Neural progenitor cell (in vitro differentiated cells): ENCODE measurements at regions not wholly inside any gene's neighbourhood (a gene's known extent, or its start where the extent isn't known, plus 50 kb on each side); places are given as distances from the start of the nearest gene placed in this dataset.
A peak's percentile ranks its signal among the peaks of the same experiment; 100 is the strongest.

Experiments used
- DNase-seq: peaks from one replicate; pipeline ENCODE4 v3.0.0-alpha.2; 2016; ENCODE audit warnings: low spot score
- H2AFZ ChIP-seq: fragments of 200-600 bp; sonication (generic); replicated peaks from 2 replicates; pipeline ENCODE4 v1.6.1; 2016; ENCODE audit warnings: antibody characterized with exemption
- H3F3A ChIP-seq: fragments of 200-600 bp; sonication (generic); 2 replicates; pipeline ENCODE4 v1.6.1; 2016; ENCODE audit warnings: antibody characterized with exemption, low read depth
- H3K27ac ChIP-seq: fragments of 200-600 bp; sonication (generic); 2 replicates; pipeline ENCODE4 v1.5.1; 2016; ENCODE audit warnings: mild to moderate bottlenecking
- H3K27me3 ChIP-seq: fragments of 200-600 bp; sonication (generic); 2 replicates; pipeline ENCODE4 v1.6.1; 2016; ENCODE audit warnings: mild to moderate bottlenecking, moderate library complexity
- H3K36me3 ChIP-seq: fragments of 200-600 bp; sonication (generic); 2 replicates; pipeline ENCODE4 v1.5.1; 2016
- H3K4me1 ChIP-seq: fragments of 200-600 bp; sonication (generic); 2 replicates; pipeline ENCODE4 v1.6.1; 2016; ENCODE audit warnings: mixed run types
- H3K4me2 ChIP-seq: fragments of 200-600 bp; sonication (generic); 2 replicates; pipeline ENCODE4 v1.6.1; 2016
- H3K4me3 ChIP-seq: fragments of 200-600 bp; sonication (generic); 2 replicates; pipeline ENCODE4 v1.5.1; 2016
- H3K79me2 ChIP-seq: fragments of 200-600 bp; sonication (generic); 2 replicates; pipeline ENCODE4 v1.6.1; 2016; ENCODE audit warnings: low read depth
- H3K9ac ChIP-seq: fragments of 200-600 bp; sonication (generic); 2 replicates; pipeline ENCODE4 v1.6.1; 2016
- H3K9me3 ChIP-seq: fragments of 200-600 bp; sonication (generic); 2 replicates; pipeline ENCODE4 v1.5.1; 2016; ENCODE audit warnings: low read depth
- H4K20me1 ChIP-seq: fragments of 200-600 bp; sonication (generic); 2 replicates; pipeline ENCODE4 v1.6.1; 2016; ENCODE audit warnings: low read depth
- H3K27ac Mint-ChIP-seq: 3 replicates; pipeline ENCODE4 v1.8.0; 2021; ENCODE audit warnings: mixed read lengths
- H3K27me3 Mint-ChIP-seq: 2 replicates; pipeline ENCODE4 v1.8.0; 2022; ENCODE audit warnings: low read depth, mild to moderate bottlenecking, inconsistent platforms, moderate library complexity, mixed read lengths; ENCODE audit not compliant: insufficient read depth
- H3K36me3 Mint-ChIP-seq: 3 replicates; pipeline ENCODE4 v1.8.0; 2021; ENCODE audit warnings: mixed read lengths
- H3K4me1 Mint-ChIP-seq: 3 replicates; pipeline ENCODE4 v1.8.0; 2021; ENCODE audit warnings: mixed read lengths
- H3K4me3 Mint-ChIP-seq: 3 replicates; pipeline ENCODE4 v1.8.0; 2021; ENCODE audit warnings: mild to moderate bottlenecking, moderate library complexity, mixed read lengths
- H3K9me3 Mint-ChIP-seq: 3 replicates; pipeline ENCODE4 v1.8.0; 2020; ENCODE audit warnings: mixed read lengths
- CTCF ChIP-seq: fragments of 200-600 bp; sonication (generic); IDR thresholded peaks from 2 replicates; pipeline ENCODE4 v1.5.1; 2017; ENCODE audit warnings: antibody characterized with exemption, mild to moderate bottlenecking
- EZH2 ChIP-seq: fragments of 200-600 bp; sonication (generic); IDR thresholded peaks from 2 replicates; pipeline ENCODE4 v1.6.1; 2017; ENCODE audit warnings: antibody characterized with exemption, mild to moderate bottlenecking, moderate library complexity
- EZH2phosphoT487 ChIP-seq: fragments of 200-600 bp; sonication (generic); IDR thresholded peaks from 2 replicates; pipeline ENCODE4 v1.6.1; 2017; ENCODE audit warnings: antibody characterized with exemption

GRCh38 chr4:133668061-133668851, 519.2 kb downstream of the PCDH10 start:
- peak; percentile 62 for DNase-seq
- H2AFZ ChIP-seq = peak overlapping the region; percentile 67
- H4K20me1 ChIP-seq = no peaks in the 10 kb centered on the region

GRCh38 chr4:133647206-133647605, 498.1 kb downstream of the PCDH10 start:
- peaks cover 6% of the 10 kb centered on the region for H3K9me3 Mint-ChIP-seq
- no peak overlapping the region for H3K9ac ChIP-seq
- H3K4me3 Mint-ChIP-seq = no peak overlapping the region
- H3K36me3 ChIP-seq = no peaks in the 10 kb centered on the region
- no peaks in the 10 kb centered on the region for H3K36me3 Mint-ChIP-seq
- H3K27ac Mint-ChIP-seq = no peak overlapping the region
- H3K27me3 Mint-ChIP-seq = no peaks in the 10 kb centered on the region
- H3K4me2 ChIP-seq = no peak overlapping the region
- H3K9me3 ChIP-seq = no peaks in the 10 kb centered on the region
- H3K4me3 ChIP-seq = no peak overlapping the region
- peaks cover 4% of the 10 kb centered on the region for H3F3A ChIP-seq
- no peaks in the 10 kb centered on the region for H3K27me3 ChIP-seq
- H3K4me1 Mint-ChIP-seq = peaks cover 17% of the 10 kb centered on the region
- H2AFZ ChIP-seq = no peak overlapping the region
- H3K27ac ChIP-seq = no peak overlapping the region
- no peaks in the 10 kb centered on the region for H4K20me1 ChIP-seq
- H3K4me1 ChIP-seq = peaks cover 19% of the 10 kb centered on the region
- no peak for DNase-seq
- H3K79me2 ChIP-seq = no peaks in the 10 kb centered on the region
- TF ChIP-seq EZH2 (no peak), CTCF (no peak), EZH2phosphoT487 (no peak)

More at GRCh38 chr4:133668061-133668851, 519.2 kb downstream of the PCDH10 start:
- Histone ChIP-seq H3K4me1 (peaks cover 7% of the 10 kb centered on the region), H3K9me3 (no peaks in the 10 kb centered on the region), H3F3A (no peaks in the 10 kb centered on the region), H3K9ac (no peak overlapping the region), H3K4me3 (no peak overlapping the region), H3K27me3 (no peaks in the 10 kb centered on the region), H3K4me2 (no peak overlapping the region), H3K79me2 (no peaks in the 10 kb centered on the region), H3K36me3 (no peaks in the 10 kb centered on the region), H3K27ac (peak overlapping the region; percentile 31)
- Mint-ChIP-seq H3K4me1 (peaks cover 12% of the 10 kb centered on the region), H3K27ac (peak overlapping the region; percentile 63), H3K4me3 (no peak overlapping the region), H3K27me3 (no peaks in the 10 kb centered on the region), H3K36me3 (no peaks in the 10 kb centered on the region), H3K9me3 (peaks cover 4% of the 10 kb centered on the region)
- TF ChIP-seq EZH2 (no peak), CTCF (no peak), EZH2phosphoT487 (no peak)

GRCh38 chr4:133641191-133641590, 492.1 kb downstream of the PCDH10 start:
- no peaks in the 10 kb centered on the region for H3K27me3 ChIP-seq
- peak overlapping the region; percentile 95 for H3K27ac Mint-ChIP-seq
- peaks cover 20% of the 10 kb centered on the region for H3F3A ChIP-seq
- peak; percentile 69 for DNase-seq
- peak overlapping the region; percentile 12 for H3K9ac ChIP-seq
- H3K4me3 ChIP-seq = peak overlapping the region; percentile 13
- peaks cover 36% of the 10 kb centered on the region for H3K4me1 ChIP-seq
- H3K4me1 Mint-ChIP-seq = peaks cover 22% of the 10 kb centered on the region
- peak overlapping the region; percentile 67 for H3K4me2 ChIP-seq
- H2AFZ ChIP-seq = no peak overlapping the region
- TF ChIP-seq EZH2 (no peak), EZH2phosphoT487 (no peak), CTCF (no peak)
- no peaks in the 10 kb centered on the region for H3K79me2 ChIP-seq
- H3K27ac ChIP-seq = peak overlapping the region; percentile 89
- H3K9me3 Mint-ChIP-seq = peaks cover 3% of the 10 kb centered on the region
- H3K27me3 Mint-ChIP-seq = no peaks in the 10 kb centered on the region
- no peak overlapping the region for H3K4me3 Mint-ChIP-seq
- no peaks in the 10 kb centered on the region for H3K36me3 Mint-ChIP-seq
- H4K20me1 ChIP-seq = no peaks in the 10 kb centered on the region
- H3K36me3 ChIP-seq = no peaks in the 10 kb centered on the region
- H3K9me3 ChIP-seq = peaks cover under 1% of the 10 kb centered on the region
